GM19025 (cell line): ENCODE measurements at regions not wholly inside any gene's neighbourhood (a gene's known extent, or its start where the extent isn't known, plus 50 kb on each side); places are given as distances from the start of the nearest gene placed in this dataset.

ENCODE experiments used
- ATAC-seq: cut with Tn5 transposase; IDR thresholded peaks from one replicate; pipeline ENCODE4 v1.9.1; 2021; ENCODE audit warnings: mild to moderate bottlenecking, low read depth, moderate library complexity; ENCODE audit not compliant: unreplicated experiment

- no peak for ATAC-seq
Observed at GRCh38 chr1:82759035-82759434, 958.3 kb downstream of the ADGRL2 start.

- ATAC-seq: no peak
Observed at GRCh38 chr1:82755671-82756070, 954.9 kb downstream of the ADGRL2 start.

GRCh38 chr1:82755191-82755590 lies 954.5 kb downstream of the ADGRL2 start:
- no peak for ATAC-seq

DNA sequence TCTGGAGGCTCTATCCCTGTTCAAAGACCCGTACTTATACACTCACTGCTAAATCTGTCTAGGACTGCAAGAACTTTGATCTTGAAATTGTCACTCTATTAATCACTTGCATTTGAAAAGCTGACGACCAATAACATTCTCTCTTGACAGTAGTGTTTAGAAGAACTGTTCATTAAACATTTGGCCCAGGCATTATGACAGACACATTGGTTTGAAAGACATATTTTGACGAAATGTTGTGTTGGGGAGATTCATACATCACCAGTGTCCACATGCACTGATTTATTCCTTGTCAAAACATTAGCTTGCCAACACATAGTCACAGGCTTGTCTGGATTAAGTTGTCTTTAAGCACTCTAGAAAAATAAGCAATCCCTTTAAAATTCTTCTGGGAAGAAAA lies 951.3 kb downstream of the ADGRL2 start:
- no peak for ATAC-seq

GRCh38 chr1:82733645-82734044 lies 932.9 kb downstream of the ADGRL2 start:
- ATAC-seq: no peak

DNA sequence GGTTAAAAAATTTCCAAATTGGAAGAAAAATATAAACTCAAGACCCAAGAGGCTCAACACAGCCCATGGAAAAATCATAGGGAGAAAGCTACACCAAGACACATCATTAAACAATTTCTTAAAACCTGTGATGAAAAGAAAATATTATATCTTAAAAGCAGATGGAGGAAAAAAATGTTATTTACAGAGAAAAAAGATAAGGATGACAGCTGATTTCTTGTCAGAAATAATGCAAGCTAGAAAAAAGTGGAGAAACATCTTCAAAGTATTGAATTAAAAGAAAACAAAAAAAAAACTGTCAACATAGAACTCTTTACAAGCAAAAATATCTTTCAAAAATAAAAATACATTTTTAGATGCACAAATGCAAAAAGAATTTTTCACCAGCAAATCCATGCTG lies 930.5 kb downstream of the ADGRL2 start:
- no peak for ATAC-seq

GRCh38 chr1:82728206-82728605 lies 927.5 kb downstream of the ADGRL2 start:
- ATAC-seq: no peak

- ATAC-seq: no peak
Observed at GRCh38 chr1:82724246-82724645, 923.5 kb downstream of the ADGRL2 start.

DNA sequence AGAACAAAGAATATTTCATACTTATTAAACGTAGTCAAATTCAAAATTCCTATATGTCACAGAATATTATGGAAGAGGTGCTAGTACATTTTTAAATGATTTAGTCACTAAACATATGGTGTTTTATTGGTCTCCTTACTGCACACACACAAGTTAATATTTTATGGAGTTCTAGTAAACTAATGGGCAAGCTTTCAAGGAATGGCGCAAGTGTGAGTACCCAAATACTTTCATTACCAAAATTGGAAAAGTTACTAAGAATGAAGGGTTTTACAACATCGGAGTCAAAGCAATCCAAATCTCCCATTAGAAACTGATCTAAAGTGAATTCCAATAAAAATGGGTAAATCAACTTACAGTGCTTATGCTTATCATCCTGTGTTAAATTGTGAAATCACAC lies 921.9 kb downstream of the ADGRL2 start:
- ATAC-seq: no peak

DNA sequence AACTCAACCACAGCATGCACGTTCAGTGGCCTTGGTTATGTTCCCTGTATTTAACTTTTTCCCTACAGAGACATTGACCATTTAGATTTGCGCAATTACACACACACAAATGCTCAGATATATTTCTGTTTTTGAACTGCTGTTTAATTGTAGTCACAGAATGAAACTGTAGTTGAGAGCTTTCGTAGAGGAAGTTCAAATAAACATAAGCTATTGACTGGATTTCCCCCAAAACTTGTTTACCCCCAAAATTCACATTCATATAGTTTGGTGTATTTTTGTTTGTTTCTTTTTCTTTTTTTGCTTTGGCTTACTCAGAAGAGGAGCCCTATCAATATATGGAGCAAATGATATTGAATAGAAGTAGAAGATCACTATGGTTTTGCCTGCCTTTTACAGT lies 921.0 kb downstream of the ADGRL2 start:
- ATAC-seq: no peak

- ATAC-seq: no peak
Observed at GRCh38 chr1:82718719-82719419, 918.1 kb downstream of the ADGRL2 start.

DNA sequence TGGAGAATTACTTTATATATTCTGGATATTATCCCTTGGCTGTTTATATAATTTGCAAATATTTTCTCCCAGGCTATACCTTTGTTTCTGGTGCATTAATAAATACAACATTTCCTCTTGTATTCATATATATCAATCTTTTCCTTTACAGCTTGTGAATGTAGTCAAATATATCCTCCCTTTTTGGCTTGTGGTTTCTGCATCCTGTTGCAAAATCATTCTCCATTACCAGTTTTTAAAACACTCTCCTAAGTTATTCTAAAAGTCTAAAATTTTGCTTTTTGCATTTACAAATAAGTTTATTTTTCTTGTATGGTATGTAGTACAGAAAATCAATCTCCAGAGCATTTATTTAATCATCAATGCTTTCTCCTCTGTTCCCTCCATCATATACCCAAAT lies 909.4 kb downstream of the ADGRL2 start:
- ATAC-seq: no peak

GRCh38 chr1:82707681-82708080 lies 906.9 kb downstream of the ADGRL2 start:
- ATAC-seq: no peak

GRCh38 chr1:82706741-82707140 lies 906.0 kb downstream of the ADGRL2 start:
- no peak for ATAC-seq

GRCh38 chr1:82704966-82705365 lies 904.2 kb downstream of the ADGRL2 start:
- no peak for ATAC-seq

DNA sequence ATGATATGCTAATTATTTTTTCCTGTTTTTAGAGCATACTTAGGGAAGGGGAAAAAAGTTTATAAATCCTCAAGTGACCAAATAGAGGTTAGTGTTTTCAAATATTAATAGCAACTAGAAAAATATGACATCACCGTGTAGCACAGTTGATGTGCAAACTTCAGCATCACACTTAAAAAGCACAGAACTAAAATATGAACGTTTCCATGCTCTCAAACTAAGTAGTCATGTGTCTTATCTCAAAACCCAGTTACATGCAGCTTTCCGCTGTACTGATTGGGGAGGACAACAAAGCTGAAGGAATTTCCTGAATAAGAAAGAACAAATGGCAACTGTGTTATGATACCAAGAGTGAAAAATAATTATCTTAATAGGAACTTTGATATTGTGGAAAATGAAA lies 903.7 kb downstream of the ADGRL2 start:
- ATAC-seq: no peak

DNA sequence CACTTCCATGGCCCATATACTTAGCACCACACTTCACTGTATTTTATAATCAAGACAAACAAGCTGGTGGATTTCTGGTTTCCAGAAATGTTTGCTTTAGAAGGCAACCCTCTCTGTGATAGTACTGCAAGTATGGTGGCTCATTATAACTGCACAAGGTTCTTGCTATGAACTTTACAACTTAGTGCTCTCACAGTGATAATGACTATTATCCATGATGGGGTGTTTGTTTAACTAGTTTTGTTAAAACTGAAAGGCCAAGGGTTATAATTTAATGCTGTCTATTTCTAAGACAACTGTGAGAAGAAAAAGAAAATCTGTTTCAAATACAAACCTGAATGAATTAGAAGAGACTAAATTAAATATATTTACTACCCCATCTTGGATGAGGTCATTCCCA lies 903.2 kb downstream of the ADGRL2 start:
- no peak for ATAC-seq

DNA sequence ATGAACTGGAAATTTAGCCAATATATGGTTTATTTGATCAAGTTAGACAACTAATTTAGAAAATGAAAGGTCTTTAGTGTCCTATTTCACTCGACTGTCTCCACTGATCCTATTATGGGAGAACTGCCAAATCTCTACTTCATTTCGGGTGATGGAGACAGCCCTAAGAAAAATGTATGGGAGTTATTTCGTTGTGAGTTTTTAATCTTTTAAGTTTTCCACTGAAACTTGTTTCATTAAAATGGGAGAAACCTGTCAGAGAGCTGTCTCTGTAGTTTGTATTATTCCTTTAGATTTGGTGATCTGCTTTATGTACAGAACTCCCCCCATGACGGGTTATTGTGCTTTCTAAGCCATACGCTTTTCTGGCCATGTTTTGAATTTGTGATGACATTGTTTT lies 899.7 kb downstream of the ADGRL2 start:
- ATAC-seq: no peak

GRCh38 chr1:82697965-82698364 lies 897.2 kb downstream of the ADGRL2 start:
- no peak for ATAC-seq

DNA sequence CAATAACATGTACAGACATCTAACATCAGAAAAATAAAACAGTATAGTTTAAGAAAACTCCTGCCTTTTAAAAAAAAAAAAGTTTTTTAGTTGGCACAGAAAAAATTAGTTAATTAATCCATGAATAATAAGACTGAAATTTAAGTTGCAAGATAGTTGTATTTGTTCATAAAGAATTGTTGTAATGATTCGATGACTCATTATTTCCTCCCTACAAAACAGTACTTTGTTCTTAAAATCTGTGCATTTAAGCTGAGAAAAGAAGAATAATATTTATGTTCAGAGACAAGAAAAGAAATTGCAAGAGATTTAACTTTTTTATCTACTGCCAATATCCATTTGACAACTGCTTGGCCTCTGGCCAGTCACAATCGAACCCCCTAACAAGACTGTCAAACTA lies 894.7 kb downstream of the ADGRL2 start:
- no peak for ATAC-seq

DNA sequence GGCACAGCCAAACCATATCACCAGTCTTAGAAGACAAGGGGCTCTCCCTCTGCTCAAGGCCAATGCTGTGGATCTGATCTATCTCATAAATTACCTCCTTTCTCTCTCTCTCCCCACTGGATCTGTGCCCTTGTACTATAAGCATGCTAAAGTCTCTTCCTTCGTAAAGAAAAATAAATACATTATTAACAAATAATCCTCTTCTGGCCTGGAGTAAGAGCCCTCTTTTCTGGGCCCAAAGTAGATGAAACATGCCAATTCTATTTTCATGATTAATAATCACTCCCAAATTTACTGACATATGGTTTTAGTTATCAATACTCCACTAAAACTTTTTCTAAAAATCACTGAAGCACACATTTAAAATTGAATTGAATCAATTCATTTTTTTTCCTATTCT lies 889.7 kb downstream of the ADGRL2 start:
- no peak for ATAC-seq

- no peak for ATAC-seq
Observed at GRCh38 chr1:82689217-82689616, 888.5 kb downstream of the ADGRL2 start.

GRCh38 chr1:82686774-82687173 lies 886.0 kb downstream of the ADGRL2 start:
- no peak for ATAC-seq
